HEK293 (cell line): ENCODE measurements at regions not wholly inside any gene's neighbourhood (a gene's known extent, or its start where the extent isn't known, plus 50 kb on each side); places are given as distances from the start of the nearest gene placed in this dataset.

ENCODE experiments used
- PATZ1 ChIP-seq: fragments of 450-650 bp; formaldehyde crosslinking; IDR thresholded peaks from 2 replicates; pipeline ENCODE4 v1.5.1; 2016; ENCODE audit warnings: missing biosample characterization, missing genetic modification characterization
- REST ChIP-seq: fragments of 450-650 bp; formaldehyde crosslinking; IDR thresholded peaks from 2 replicates; pipeline ENCODE4 v1.5.1; 2016; ENCODE audit warnings: missing biosample characterization, missing genetic modification characterization

- no peak for TF ChIP-seq REST (tag by site-specific recombination)
- no peak for TF ChIP-seq PATZ1 (tag by site-specific recombination)
These were observed 339.7 kb upstream of the POU5F2 start for GRCh38 chr5:94081088-94081487.
